A673 (cell line): ENCODE measurements at regions not wholly inside any gene's neighbourhood (a gene's known extent, or its start where the extent isn't known, plus 50 kb on each side); places are given as distances from the start of the nearest gene placed in this dataset.
A peak's percentile ranks its signal among the peaks of the same experiment; 100 is the strongest.

Experiments used
- BruUV-seq: library from RNA; stranded (reverse); fragments of 400-500 nt; replicated peaks from 2 replicates; lab custom pipeline; 2021; lab: Mats Ljungman, UMichigan
- CTCF ChIA-PET: fragments of 300-600 bp; sonication (Branson Sonifier 250); formaldehyde crosslinking; loops from one replicate; lab custom pipeline; 2022; ENCODE audit warnings: antibody characterized with exemption; lab: Charles Lee
- POLR2A ChIA-PET: fragments of 300-600 bp; sonication (Branson Sonifier 250); formaldehyde crosslinking; loops from one replicate; lab custom pipeline; 2022; ENCODE audit warnings: antibody characterized with exemption; ENCODE audit not compliant: low non-redundant PET; lab: Charles Lee
- DNase-seq: peaks from one replicate; pipeline ENCODE4 v3.0.0-alpha.2; 2015; ENCODE audit warnings: low spot score
- H3K27ac ChIP-seq: fragments of 200-600 bp; sonication (generic); 2 replicates; pipeline ENCODE4 v1.5.1; 2016; ENCODE audit warnings: mixed run types, low read depth, mild to moderate bottlenecking, mixed read lengths, antibody characterized with exemption, low read length; ENCODE audit not compliant: poor library complexity, severe bottlenecking
- H3K27me3 ChIP-seq: fragments of 200-600 bp; sonication (generic); replicated peaks from 2 replicates; pipeline ENCODE4 v1.6.1; 2017; ENCODE audit warnings: mixed run types, low read depth, mild to moderate bottlenecking, mixed read lengths, antibody characterized with exemption, low read length; ENCODE audit not compliant: insufficient read depth, poor library complexity
- H3K36me3 ChIP-seq: fragments of 200-600 bp; sonication (generic); 2 replicates; pipeline ENCODE4 v1.6.1; 2016; ENCODE audit warnings: mixed run types, mild to moderate bottlenecking, mixed read lengths, antibody characterized with exemption, low read length; ENCODE audit not compliant: insufficient read depth, poor library complexity, severe bottlenecking
- H3K4me1 ChIP-seq: fragments of 200-600 bp; sonication (generic); 2 replicates; pipeline ENCODE4 v1.6.1; 2017; ENCODE audit warnings: mixed run types, mild to moderate bottlenecking, mixed read lengths, antibody characterized with exemption, low read length; ENCODE audit not compliant: insufficient read depth, poor library complexity, severe bottlenecking
- H3K4me3 ChIP-seq: fragments of 200-600 bp; sonication (generic); 2 replicates; pipeline ENCODE4 v1.5.1; 2016; ENCODE audit warnings: low read depth, mixed run types, mild to moderate bottlenecking, mixed read lengths, low read length; ENCODE audit not compliant: poor library complexity, severe bottlenecking
- H3K9me3 ChIP-seq: fragments of 200-600 bp; sonication (generic); 2 replicates; pipeline ENCODE4 v1.6.1; 2016; ENCODE audit warnings: mixed run types, low read depth, mild to moderate bottlenecking, mixed read lengths, antibody characterized with exemption, low read length; ENCODE audit not compliant: poor library complexity, severe bottlenecking
- CTCF ChIP-seq: fragments of 300-800, 200-600 bp; sonication (generic); conservative IDR thresholded peaks from 2 replicates; pipeline ENCODE4 v1.5.1; 2017; ENCODE audit warnings: low read depth, mild to moderate bottlenecking, antibody characterized with exemption, low read length, moderate library complexity, mixed read lengths
- EZH2 ChIP-seq: fragments of 200-600 bp; sonication (generic); IDR thresholded peaks from 2 replicates; pipeline ENCODE4 v1.6.1; 2017; ENCODE audit warnings: borderline replicate concordance, low read depth, mild to moderate bottlenecking, mixed read lengths, antibody characterized with exemption, low read length; ENCODE audit not compliant: poor library complexity, severe bottlenecking
- intact Hi-C: fragments of 100-400 bp; cut with micrococcal nuclease; formaldehyde crosslinking; loops from one replicate; pipeline ENCODE4 v1.10.0; 2022; ENCODE audit not compliant: unreplicated experiment

- ChIA-PET POLR2A (no interaction called here), CTCF (no interaction called here)
- no TSS peak for BruUV-seq
- intact Hi-C loops: loop anchor here (1.0 to 2.0 kb wide), 2 partner anchors 128 to 737 kb away; no protein-coding TSS in a partner anchor
- peak; percentile 6 for DNase-seq
- TF ChIP-seq CTCF (peak; percentile 63), EZH2 (no peak)
- no peak overlapping the region for H3K27ac ChIP-seq
- no peak overlapping the region for H3K4me3 ChIP-seq
- H3K36me3 ChIP-seq: no peaks in the 10 kb centered on the region
- no peaks in the 10 kb centered on the region for H3K9me3 ChIP-seq
- no peaks in the 10 kb centered on the region for H3K27me3 ChIP-seq
- no peaks in the 10 kb centered on the region for H3K4me1 ChIP-seq
Observed at GRCh38 chr4:137861682-137862081, 329.4 kb upstream of the PCDH18 start.

DNA sequence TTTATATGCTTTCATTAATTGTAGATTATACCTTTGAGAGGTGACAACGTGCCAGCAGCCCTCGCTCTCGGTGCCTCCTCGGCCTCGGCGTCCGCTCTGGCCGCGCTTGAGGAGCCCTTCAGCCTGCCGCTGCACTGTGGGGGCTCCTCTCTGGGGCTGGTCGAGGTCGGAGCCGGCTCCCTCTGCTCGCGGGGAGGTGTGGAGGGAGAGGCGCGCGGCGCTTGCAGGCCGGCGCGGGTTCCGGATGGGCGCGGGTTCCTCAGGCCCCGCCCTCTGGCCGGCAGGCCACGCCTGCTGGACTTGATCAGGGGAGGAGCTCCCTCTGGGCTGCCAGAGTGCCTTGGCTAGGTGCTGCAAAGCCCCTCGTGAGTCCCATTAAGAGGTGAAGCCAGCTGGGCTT is 321.1 kb upstream of the PCDH18 start:
- ChIA-PET CTCF (no interaction called here), POLR2A (no interaction called here)
- TF ChIP-seq EZH2: no peak
- no peak for TF ChIP-seq CTCF
- H3K27me3 ChIP-seq: no peaks in the 10 kb centered on the region
- H3K36me3 ChIP-seq: no peaks in the 10 kb centered on the region
- H3K27ac ChIP-seq: no peak overlapping the region
- H3K4me3 ChIP-seq: no peak overlapping the region
- DNase-seq: no peak
- H3K9me3 ChIP-seq: no peaks in the 10 kb centered on the region
- no TSS peak for BruUV-seq
- H3K4me1 ChIP-seq: no peaks in the 10 kb centered on the region
- intact Hi-C loops: no loop called here

- Histone ChIP-seq H3K4me3 (no peak overlapping the region), H3K9me3 (no peaks in the 10 kb centered on the region), H3K36me3 (no peaks in the 10 kb centered on the region), H3K4me1 (no peaks in the 10 kb centered on the region), H3K27ac (no peak overlapping the region), H3K27me3 (no peaks in the 10 kb centered on the region)
- ChIA-PET POLR2A (no interaction called here), CTCF (no interaction called here)
- TF ChIP-seq EZH2: no peak
- TF ChIP-seq CTCF: no peak
- intact Hi-C loops: no loop called here
- no peak for DNase-seq
- no TSS peak for BruUV-seq
Observed at GRCh38 chr4:137852326-137852725, 320.0 kb upstream of the PCDH18 start.
